Neural cell (in vitro differentiated cells): ENCODE measurements at regions not wholly inside any gene's neighbourhood (a gene's known extent, or its start where the extent isn't known, plus 50 kb on each side); places are given as distances from the start of the nearest gene placed in this dataset.

Source experiments
- H2AFZ ChIP-seq: fragments of 200-600, 300-800 bp; sonication (generic), shearing (Covaris generic); 2 replicates; pipeline ENCODE4 v1.6.0; 2014; ENCODE audit warnings: low read depth, mild to moderate bottlenecking, antibody characterized with exemption, low read length, moderate library complexity
- H3F3A ChIP-seq: fragments of 200-600 bp; shearing (Covaris generic); 2 replicates; pipeline ENCODE4 v1.6.1; 2016; ENCODE audit warnings: mild to moderate bottlenecking, moderate library complexity, mixed read lengths, antibody characterized with exemption, low read length; ENCODE audit not compliant: insufficient read depth, poor library complexity, severe bottlenecking
- H3K27ac ChIP-seq: fragments of 200-600, 300-800 bp; sonication (generic), shearing (Covaris generic); 2 replicates; pipeline ENCODE4 v1.5.1; 2014; ENCODE audit warnings: mild to moderate bottlenecking, low read length, moderate library complexity
- H3K27me3 ChIP-seq: fragments of 300-800, 200-600 bp; sonication (generic), shearing (Covaris generic); 2 replicates; pipeline ENCODE4 v1.6.0; 2014; ENCODE audit warnings: mild to moderate bottlenecking, low read depth, low read length, moderate library complexity; ENCODE audit not compliant: insufficient read depth
- H3K36me3 ChIP-seq: fragments of 300-800, 200-600 bp; sonication (generic), shearing (Covaris generic); 2 replicates; pipeline ENCODE4 v1.5.1; 2014; ENCODE audit warnings: mild to moderate bottlenecking, antibody characterized with exemption, low read length, moderate library complexity; ENCODE audit not compliant: insufficient read depth
- H3K4me2 ChIP-seq: fragments of 300-800, 200-600 bp; sonication (generic), shearing (Covaris generic); 2 replicates; pipeline ENCODE4 v1.6.0; 2014; ENCODE audit warnings: mild to moderate bottlenecking, low read length
- H3K4me3 ChIP-seq: fragments of 300-800, 200-600 bp; sonication (generic), shearing (Covaris generic); 2 replicates; pipeline ENCODE4 v1.5.1; 2014; ENCODE audit warnings: mild to moderate bottlenecking, low read length, moderate library complexity
- H3K79me2 ChIP-seq: fragments of 200-600 bp; shearing (Covaris generic); replicated peaks from 2 replicates; pipeline ENCODE4 v1.6.0; 2014; ENCODE audit warnings: mild to moderate bottlenecking, low read length, moderate library complexity; ENCODE audit not compliant: insufficient read depth
- H3K9ac ChIP-seq: fragments of 300-800, 200-600 bp; sonication (generic), shearing (Covaris generic); 2 replicates; pipeline ENCODE4 v1.6.1; 2016; ENCODE audit warnings: mild to moderate bottlenecking, low read length, mixed read lengths
- H3K9me2 ChIP-seq: fragments of 200-600 bp; shearing (Covaris generic); 2 replicates; pipeline ENCODE4 v1.6.1; 2016; ENCODE audit warnings: mild to moderate bottlenecking, low read length, mixed read lengths; ENCODE audit not compliant: insufficient read depth
- H3K9me3 ChIP-seq: fragments of 200-600, 300-800 bp; sonication (generic), shearing (Covaris generic); 2 replicates; pipeline ENCODE4 v1.6.1; 2016; ENCODE audit warnings: mild to moderate bottlenecking, mixed run types, low read length, moderate library complexity, mixed read lengths
- H4K20me1 ChIP-seq: fragments of 200-600 bp; shearing (Covaris generic); 2 replicates; pipeline ENCODE4 v1.6.1; 2016; ENCODE audit warnings: mild to moderate bottlenecking, mixed run types; ENCODE audit not compliant: insufficient read depth
- EP300 ChIP-seq: fragments of 450-650 bp; conservative IDR thresholded peaks from 2 replicates; pipeline ENCODE4 v1.6.1; 2014; ENCODE audit warnings: antibody characterized with exemption, mild to moderate bottlenecking, moderate library complexity; ENCODE audit not compliant: poor library complexity, severe bottlenecking
- EZH2 ChIP-seq: fragments of 200-600, 300-800 bp; shearing (Covaris generic), sonication (generic); IDR thresholded peaks from 2 replicates; pipeline ENCODE4 v1.6.1; 2014; ENCODE audit warnings: antibody characterized with exemption, low read length, borderline replicate concordance, mild to moderate bottlenecking; ENCODE audit not compliant: insufficient read depth, poor library complexity, severe bottlenecking
- MXI1 ChIP-seq: fragments of 450-650 bp; conservative IDR thresholded peaks from 2 replicates; pipeline ENCODE4 v1.6.1; 2014; ENCODE audit warnings: antibody characterized with exemption, mild to moderate bottlenecking; ENCODE audit not compliant: poor library complexity, severe bottlenecking
- POLR2AphosphoS5 ChIP-seq: IDR thresholded peaks from 2 replicates; pipeline ENCODE4 v1.6.1; 2012
- RAD21 ChIP-seq: fragments of 450-650 bp; conservative IDR thresholded peaks from 2 replicates; pipeline ENCODE4 v1.6.1; 2014; ENCODE audit warnings: antibody characterized with exemption, mild to moderate bottlenecking, moderate library complexity
- REST ChIP-seq: IDR thresholded peaks from 2 replicates; pipeline ENCODE4 v1.6.1; 2012; ENCODE audit warnings: borderline replicate concordance
- SMC3 ChIP-seq: fragments of 450-650 bp; conservative IDR thresholded peaks from 2 replicates; pipeline ENCODE4 v1.6.1; 2014; ENCODE audit warnings: antibody characterized with exemption, mild to moderate bottlenecking, moderate library complexity; ENCODE audit not compliant: poor library complexity
- TAF1 ChIP-seq: IDR thresholded peaks from 2 replicates; pipeline ENCODE4 v1.6.1; 2012; ENCODE audit warnings: low read depth
- TF ChIP-seq, protein P1 (sequence below): fragments of 450-650 bp; IDR thresholded peaks from 2 replicates; pipeline ENCODE4 v1.5.1; 2014; ENCODE audit warnings: antibody characterized with exemption, mild to moderate bottlenecking, moderate library complexity; ENCODE audit not compliant: poor library complexity, severe bottlenecking

- H3K9me2 ChIP-seq, result no peaks in the 10 kb centered on the region
- H3K27me3 ChIP-seq, result no peaks in the 10 kb centered on the region
- H3K79me2 ChIP-seq, result no peaks in the 10 kb centered on the region
- no peaks in the 10 kb centered on the region for H4K20me1 ChIP-seq
- H3K4me3 ChIP-seq, result no peak overlapping the region
- H3K9me3 ChIP-seq, result no peaks in the 10 kb centered on the region
- H3K9ac ChIP-seq, result no peak overlapping the region
- H3K4me2 ChIP-seq, result no peak overlapping the region
- H3K27ac ChIP-seq, result no peak overlapping the region
- no peak for TF ChIP-seq TAF1
- TF ChIP-seq REST, result no peak
- TF ChIP-seq SMC3, result no peak
- TF ChIP-seq EP300, result no peak
- TF ChIP-seq RAD21, result no peak
- no peak for TF ChIP-seq EZH2
- TF ChIP-seq MXI1, result no peak
- TF ChIP-seq, protein P1, sequence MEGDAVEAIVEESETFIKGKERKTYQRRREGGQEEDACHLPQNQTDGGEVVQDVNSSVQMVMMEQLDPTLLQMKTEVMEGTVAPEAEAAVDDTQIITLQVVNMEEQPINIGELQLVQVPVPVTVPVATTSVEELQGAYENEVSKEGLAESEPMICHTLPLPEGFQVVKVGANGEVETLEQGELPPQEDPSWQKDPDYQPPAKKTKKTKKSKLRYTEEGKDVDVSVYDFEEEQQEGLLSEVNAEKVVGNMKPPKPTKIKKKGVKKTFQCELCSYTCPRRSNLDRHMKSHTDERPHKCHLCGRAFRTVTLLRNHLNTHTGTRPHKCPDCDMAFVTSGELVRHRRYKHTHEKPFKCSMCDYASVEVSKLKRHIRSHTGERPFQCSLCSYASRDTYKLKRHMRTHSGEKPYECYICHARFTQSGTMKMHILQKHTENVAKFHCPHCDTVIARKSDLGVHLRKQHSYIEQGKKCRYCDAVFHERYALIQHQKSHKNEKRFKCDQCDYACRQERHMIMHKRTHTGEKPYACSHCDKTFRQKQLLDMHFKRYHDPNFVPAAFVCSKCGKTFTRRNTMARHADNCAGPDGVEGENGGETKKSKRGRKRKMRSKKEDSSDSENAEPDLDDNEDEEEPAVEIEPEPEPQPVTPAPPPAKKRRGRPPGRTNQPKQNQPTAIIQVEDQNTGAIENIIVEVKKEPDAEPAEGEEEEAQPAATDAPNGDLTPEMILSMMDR, result no peak
- H2AFZ ChIP-seq, result no peak overlapping the region
- H3K36me3 ChIP-seq, result no peaks in the 10 kb centered on the region
- peaks cover 1% of the 10 kb centered on the region for H3F3A ChIP-seq
Measured at GRCh38 chr2:151189125-151189524, 72.5 kb downstream of the RBM43 start.

- Histone ChIP-seq H3K36me3 (no peaks in the 10 kb centered on the region), H3K27ac (no peak overlapping the region), H3F3A (peaks cover 5% of the 10 kb centered on the region), H3K9me2 (no peaks in the 10 kb centered on the region), H2AFZ (no peak overlapping the region), H4K20me1 (no peaks in the 10 kb centered on the region), H3K4me3 (no peak overlapping the region), H3K79me2 (no peaks in the 10 kb centered on the region), H3K4me2 (no peak overlapping the region), H3K9me3 (no peaks in the 10 kb centered on the region), H3K27me3 (no peaks in the 10 kb centered on the region), H3K9ac (no peak overlapping the region)
- TF ChIP-seq POLR2AphosphoS5, result no peak
- no peak for TF ChIP-seq EP300
- no peak for TF ChIP-seq SMC3
- no peak for TF ChIP-seq TAF1
- no peak for TF ChIP-seq RAD21
Measured at GRCh38 chr2:151186011-151186410, 75.7 kb downstream of the RBM43 start.
